Activated T-cell treated with anti-CD3 and anti-CD28 coated beads, Interleukin-2, amount 50 U/mL, for 72 hours (primary cell): ENCODE measurements at regions not wholly inside any gene's neighbourhood (a gene's known extent, or its start where the extent isn't known, plus 50 kb on each side); places are given as distances from the start of the nearest gene placed in this dataset.

Experiments used
- ATAC-seq, 2 donors: fragments of 150-1000 bp; cut with Tn5 transposase; replicated peaks in 1 of 2; 2 replicates each; pipeline ENCODE4 v1.10.0; 2021; ENCODE audit warnings: moderate library complexity in 2 of 2, mild to moderate bottlenecking in 1 of 2
- DNase-seq, 2 donors: peaks; one replicate each; pipeline ENCODE4 v3.0.0; 2021 to 2022; ENCODE audit warnings: mixed read lengths in 1 of 2
- H3K27ac Mint-ChIP-seq: one replicate; pipeline ENCODE4 v1.8.0; 2022; ENCODE audit warnings: mild to moderate bottlenecking, moderate library complexity, mixed read lengths
- H3K27me3 Mint-ChIP-seq: one replicate; pipeline ENCODE4 v1.8.0; 2022; ENCODE audit warnings: low read depth, mixed read lengths
- H3K36me3 Mint-ChIP-seq, 2 donors: one replicate each; pipeline ENCODE4 v1.8.0; 2022; ENCODE audit warnings: mixed read lengths in 2 of 2, mild to moderate bottlenecking in 1 of 2; ENCODE audit not compliant: insufficient read depth in 2 of 2
- H3K4me1 Mint-ChIP-seq: one replicate; pipeline ENCODE4 v1.8.0; 2022; ENCODE audit warnings: low read depth, mixed read lengths
- H3K4me3 Mint-ChIP-seq, 2 donors: one replicate each; pipeline ENCODE4 v1.8.0; 2022; ENCODE audit warnings: mild to moderate bottlenecking in 2 of 2, mixed read lengths in 2 of 2, moderate library complexity in 2 of 2
- H3K9me3 Mint-ChIP-seq, 2 donors: one replicate each; pipeline ENCODE4 v1.8.0; 2022; ENCODE audit warnings: mixed read lengths in 2 of 2

- no peak for ATAC-seq
- Mint-ChIP-seq H3K36me3 (no peaks in the 10 kb centered on the region), H3K4me3 (no peak overlapping the region), H3K27me3 (peaks cover 11% of the 10 kb centered on the region), H3K27ac (no peak overlapping the region), H3K4me1 (no peaks in the 10 kb centered on the region), H3K9me3 (no peaks in the 10 kb centered on the region)
- DNase-seq, result no peak
Measured at GRCh38 chr12:28933864-28934527, 215.1 kb upstream of the FAR2 start.

GRCh38 chr12:28936221-28936620 lies 212.9 kb upstream of the FAR2 start:
- no peaks in the 10 kb centered on the region for H3K4me1 Mint-ChIP-seq
- no peaks in the 10 kb centered on the region for H3K36me3 Mint-ChIP-seq
- H3K27me3 Mint-ChIP-seq, result peaks cover 12% of the 10 kb centered on the region
- no peak for DNase-seq
- no peak overlapping the region for H3K27ac Mint-ChIP-seq
- no peak for ATAC-seq
- H3K4me3 Mint-ChIP-seq, result no peak overlapping the region
- peaks cover 0 to 5% of the 10 kb centered on the region in 2 donors for H3K9me3 Mint-ChIP-seq

DNA sequence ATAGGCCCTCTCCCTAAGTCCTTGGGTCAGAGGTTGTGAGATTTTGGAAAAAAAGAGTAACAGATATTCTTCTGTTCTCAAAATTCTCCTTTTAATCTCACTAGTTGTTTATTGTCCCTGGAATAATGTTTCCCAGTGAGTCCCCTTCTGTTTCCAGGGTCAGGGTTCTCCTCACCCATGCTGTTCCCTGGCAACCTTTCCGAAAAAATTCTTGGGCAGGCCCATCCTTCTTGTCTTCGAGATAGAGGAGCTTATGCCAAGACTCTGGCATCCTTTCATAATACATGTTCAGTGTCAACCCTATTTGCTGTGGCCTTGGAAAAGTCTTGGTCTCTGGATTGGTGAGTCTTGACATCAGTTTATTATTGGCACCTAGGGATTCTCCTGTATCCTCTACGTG lies 212.4 kb upstream of the FAR2 start:
- Mint-ChIP-seq H3K4me3 (no peak overlapping the region), H3K4me1 (no peaks in the 10 kb centered on the region), H3K27ac (no peak overlapping the region), H3K9me3 (peaks cover 0 to 5% of the 10 kb centered on the region in 2 donors), H3K27me3 (peaks cover 12% of the 10 kb centered on the region), H3K36me3 (no peaks in the 10 kb centered on the region)
- no peak for DNase-seq
- ATAC-seq, result no peak

- H3K27ac Mint-ChIP-seq, result no peak overlapping the region
- ATAC-seq, result no peak
- H3K4me3 Mint-ChIP-seq, result no peak overlapping the region
- H3K4me1 Mint-ChIP-seq, result no peaks in the 10 kb centered on the region
- peaks cover 0 to 5% of the 10 kb centered on the region in 2 donors for H3K9me3 Mint-ChIP-seq
- no peaks in the 10 kb centered on the region for H3K36me3 Mint-ChIP-seq
- peaks cover 12% of the 10 kb centered on the region for H3K27me3 Mint-ChIP-seq
- DNase-seq, result no peak
Measured at GRCh38 chr12:28937196-28937595, 211.9 kb upstream of the FAR2 start.

DNA sequence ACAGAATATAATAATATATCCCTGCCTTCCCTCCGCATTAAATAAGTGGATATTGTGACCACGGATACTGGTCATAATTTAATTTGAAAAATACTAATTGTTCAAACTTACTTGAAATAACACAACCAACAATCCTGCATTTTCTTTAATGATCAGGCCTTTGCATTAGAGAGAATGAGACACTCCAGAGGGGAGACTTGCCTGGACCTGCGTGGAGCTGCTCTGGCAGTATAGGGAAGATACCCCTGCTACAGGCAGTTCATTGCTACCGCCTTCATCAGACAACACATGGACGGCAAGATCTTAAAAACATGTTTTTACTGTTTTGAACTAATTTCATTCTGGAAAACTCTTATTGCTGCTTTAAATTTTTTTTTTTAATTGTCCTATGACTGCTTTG lies 211.0 kb upstream of the FAR2 start:
- Mint-ChIP-seq H3K27me3 (peaks cover 12% of the 10 kb centered on the region), H3K4me1 (no peaks in the 10 kb centered on the region), H3K9me3 (peaks cover 0 to 5% of the 10 kb centered on the region in 2 donors), H3K27ac (no peak overlapping the region), H3K4me3 (no peak overlapping the region), H3K36me3 (no peaks in the 10 kb centered on the region)
- ATAC-seq, result no peak
- DNase-seq, result no peak

DNA sequence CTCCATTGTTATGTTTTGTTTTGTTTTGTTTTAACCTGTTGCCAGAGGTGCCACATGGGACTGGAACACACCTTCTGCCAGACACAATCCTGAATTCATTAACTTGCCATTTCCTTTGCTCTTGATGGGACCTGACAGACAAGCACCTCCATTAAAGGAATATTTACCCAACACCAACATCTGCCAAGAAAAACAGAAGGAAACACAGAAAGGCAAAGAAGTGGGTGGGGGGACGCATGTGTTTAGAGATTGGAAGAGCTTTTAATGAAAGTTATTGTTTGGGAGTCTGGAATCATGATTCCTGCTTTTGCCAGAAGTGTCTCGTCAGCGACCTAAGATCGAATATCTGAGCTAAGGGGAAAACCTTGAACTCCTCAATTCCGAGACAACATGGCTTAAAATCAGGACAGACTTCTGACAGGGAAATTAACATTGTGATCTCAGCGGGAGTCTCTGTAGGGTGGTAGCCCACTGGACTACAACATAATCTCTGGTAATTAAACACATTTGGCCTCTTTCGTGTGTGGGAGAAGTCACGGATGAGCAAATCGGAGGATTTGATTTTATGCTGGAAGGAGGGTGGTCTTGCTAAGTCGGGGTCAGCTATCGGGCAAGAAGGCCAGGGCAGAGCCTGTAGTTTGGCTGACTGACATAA lies 210.4 kb upstream of the FAR2 start:
- H3K4me3 Mint-ChIP-seq, result no peak overlapping the region
- H3K9me3 Mint-ChIP-seq, result peaks cover 0 to 5% of the 10 kb centered on the region in 2 donors
- no peaks in the 10 kb centered on the region for H3K4me1 Mint-ChIP-seq
- no peak overlapping the region for H3K27ac Mint-ChIP-seq
- H3K36me3 Mint-ChIP-seq, result no peaks in the 10 kb centered on the region
- peaks cover 12% of the 10 kb centered on the region for H3K27me3 Mint-ChIP-seq
- DNase-seq, result no peak
- no peak for ATAC-seq

GRCh38 chr12:28939427-28939826 lies 209.7 kb upstream of the FAR2 start:
- Mint-ChIP-seq H3K4me1 (no peaks in the 10 kb centered on the region), H3K4me3 (no peak overlapping the region), H3K27ac (no peak overlapping the region), H3K9me3 (peaks cover 0 to 7% of the 10 kb centered on the region in 2 donors), H3K27me3 (peaks cover 12% of the 10 kb centered on the region), H3K36me3 (no peaks in the 10 kb centered on the region)
- no peak for DNase-seq
- ATAC-seq, result no peak

- no peak overlapping the region for H3K27ac Mint-ChIP-seq
- ATAC-seq (no peak), DNase-seq (no peak)
- H3K9me3 Mint-ChIP-seq, result peaks cover 0 to 7% of the 10 kb centered on the region in 2 donors
- no peaks in the 10 kb centered on the region for H3K36me3 Mint-ChIP-seq
- peaks cover 12% of the 10 kb centered on the region for H3K27me3 Mint-ChIP-seq
- H3K4me1 Mint-ChIP-seq, result no peaks in the 10 kb centered on the region
- no peak overlapping the region for H3K4me3 Mint-ChIP-seq
Measured at GRCh38 chr12:28941248-28941647, 207.8 kb upstream of the FAR2 start.

- peaks cover 10% of the 10 kb centered on the region for H3K27me3 Mint-ChIP-seq
- no peak for ATAC-seq
- no peak overlapping the region for H3K4me3 Mint-ChIP-seq
Measured at GRCh38 chr12:28946361-28946760, 202.7 kb upstream of the FAR2 start.

GRCh38 chr12:28948685-28949084 lies 200.4 kb upstream of the FAR2 start:
- no peaks in the 10 kb centered on the region for H3K4me1 Mint-ChIP-seq
- ATAC-seq (no peak), DNase-seq (no peak)
- H3K27me3 Mint-ChIP-seq, result peaks cover 13% of the 10 kb centered on the region
- H3K36me3 Mint-ChIP-seq, result no peaks in the 10 kb centered on the region
- no peak overlapping the region for H3K27ac Mint-ChIP-seq
- no peak overlapping the region for H3K4me3 Mint-ChIP-seq
- H3K9me3 Mint-ChIP-seq, result peaks cover 0 to 2% of the 10 kb centered on the region in 2 donors

More at GRCh38 chr12:28946361-28946760, 202.7 kb upstream of the FAR2 start:
- no peak for DNase-seq
- Mint-ChIP-seq H3K4me1 (no peaks in the 10 kb centered on the region), H3K27ac (no peak overlapping the region), H3K36me3 (no peaks in the 10 kb centered on the region), H3K9me3 (peaks cover 0 to 2% of the 10 kb centered on the region in 2 donors)

GRCh38 chr12:28949184-28949583 lies 199.9 kb upstream of the FAR2 start:
- Mint-ChIP-seq H3K27me3 (peaks cover 17% of the 10 kb centered on the region), H3K4me1 (no peaks in the 10 kb centered on the region), H3K4me3 (no peak overlapping the region), H3K9me3 (peaks cover 0 to under 1% of the 10 kb centered on the region in 2 donors), H3K36me3 (no peaks in the 10 kb centered on the region), H3K27ac (no peak overlapping the region)
- DNase-seq, result no peak
- no peak for ATAC-seq

GRCh38 chr12:28950049-28950448 lies 199.0 kb upstream of the FAR2 start:
- Mint-ChIP-seq H3K27ac (no peak overlapping the region), H3K4me3 (no peak overlapping the region), H3K4me1 (no peaks in the 10 kb centered on the region), H3K36me3 (no peaks in the 10 kb centered on the region), H3K9me3 (no peaks in the 10 kb centered on the region), H3K27me3 (peaks cover 17% of the 10 kb centered on the region)
- ATAC-seq, result no peak
- DNase-seq, result no peak

DNA sequence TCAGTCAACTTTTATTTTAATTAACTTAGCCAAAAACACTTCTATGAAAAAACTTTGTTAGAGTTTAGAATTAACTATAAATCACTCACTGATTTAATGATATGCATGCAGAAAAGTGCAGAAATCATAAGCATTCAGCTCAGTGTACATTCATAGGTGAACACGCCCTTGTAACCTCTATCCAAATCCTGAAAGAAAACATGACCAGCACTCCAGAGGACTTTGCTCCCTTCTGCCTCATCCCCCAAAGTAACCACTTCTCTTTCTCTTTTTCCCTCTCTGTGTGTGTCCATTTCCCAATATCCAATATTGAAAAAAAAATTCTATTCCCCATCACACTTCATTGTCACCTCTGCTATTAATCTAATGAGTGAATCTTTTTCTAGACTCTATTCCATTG lies 197.1 kb upstream of the FAR2 start:
- Mint-ChIP-seq H3K9me3 (no peaks in the 10 kb centered on the region), H3K4me1 (no peaks in the 10 kb centered on the region), H3K27ac (no peak overlapping the region), H3K27me3 (peaks cover 17% of the 10 kb centered on the region), H3K4me3 (no peak overlapping the region), H3K36me3 (no peaks in the 10 kb centered on the region)
- DNase-seq (no peak), ATAC-seq (no peak)

- Mint-ChIP-seq H3K27ac (no peak overlapping the region), H3K4me1 (no peaks in the 10 kb centered on the region), H3K36me3 (no peaks in the 10 kb centered on the region), H3K27me3 (peaks cover 10% of the 10 kb centered on the region), H3K9me3 (no peaks in the 10 kb centered on the region), H3K4me3 (no peak overlapping the region)
- DNase-seq (no peak), ATAC-seq (no peak)
Measured at GRCh38 chr12:28954333-28954732, 194.7 kb upstream of the FAR2 start.
